ENCODE measurements at regions not wholly inside any gene's neighbourhood (a gene's known extent, or its start where the extent isn't known, plus 50 kb on each side); places are given as distances from the start of the nearest gene placed in this dataset.

DNA sequence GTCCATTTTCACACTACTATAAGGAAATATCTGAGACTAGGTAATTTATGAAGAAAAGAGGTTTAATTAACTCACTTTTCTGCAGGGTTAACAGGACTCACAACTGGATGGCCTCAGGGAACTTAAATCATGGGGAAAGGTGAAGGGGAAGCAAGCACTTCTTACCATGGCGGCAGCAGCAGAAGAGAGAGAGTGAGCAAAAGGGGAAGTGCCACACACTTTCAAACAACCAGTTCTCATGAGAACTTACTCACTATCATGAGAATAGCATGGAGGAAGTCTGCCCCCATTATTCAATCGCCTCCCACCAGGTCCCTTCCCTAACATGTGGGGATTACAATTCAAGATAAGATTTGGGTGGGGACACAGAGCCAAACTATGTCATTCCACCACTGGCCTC is 55.1 kb upstream of the NETO1 start:
- TF ChIP-seq POLR2A (IDR thresholded peaks at IDR 0.05) (no peak), EP300 (IDR thresholded peaks at IDR 0.05) (no peak)
- TF ChIP-seq, protein P1, sequence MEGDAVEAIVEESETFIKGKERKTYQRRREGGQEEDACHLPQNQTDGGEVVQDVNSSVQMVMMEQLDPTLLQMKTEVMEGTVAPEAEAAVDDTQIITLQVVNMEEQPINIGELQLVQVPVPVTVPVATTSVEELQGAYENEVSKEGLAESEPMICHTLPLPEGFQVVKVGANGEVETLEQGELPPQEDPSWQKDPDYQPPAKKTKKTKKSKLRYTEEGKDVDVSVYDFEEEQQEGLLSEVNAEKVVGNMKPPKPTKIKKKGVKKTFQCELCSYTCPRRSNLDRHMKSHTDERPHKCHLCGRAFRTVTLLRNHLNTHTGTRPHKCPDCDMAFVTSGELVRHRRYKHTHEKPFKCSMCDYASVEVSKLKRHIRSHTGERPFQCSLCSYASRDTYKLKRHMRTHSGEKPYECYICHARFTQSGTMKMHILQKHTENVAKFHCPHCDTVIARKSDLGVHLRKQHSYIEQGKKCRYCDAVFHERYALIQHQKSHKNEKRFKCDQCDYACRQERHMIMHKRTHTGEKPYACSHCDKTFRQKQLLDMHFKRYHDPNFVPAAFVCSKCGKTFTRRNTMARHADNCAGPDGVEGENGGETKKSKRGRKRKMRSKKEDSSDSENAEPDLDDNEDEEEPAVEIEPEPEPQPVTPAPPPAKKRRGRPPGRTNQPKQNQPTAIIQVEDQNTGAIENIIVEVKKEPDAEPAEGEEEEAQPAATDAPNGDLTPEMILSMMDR (IDR thresholded peaks at IDR 0.05), result no peak
